Naive thymus-derived CD4-positive, alpha-beta T cell (primary cell): ENCODE measurements at regions not wholly inside any gene's neighbourhood (a gene's known extent, or its start where the extent isn't known, plus 50 kb on each side); places are given as distances from the start of the nearest gene placed in this dataset.
A peak's percentile ranks its signal among the peaks of the same experiment; 100 is the strongest.

Source experiments
- ATAC-seq: fragments of 150-1000 bp; cut with Tn5 transposase; 2 replicates; pipeline ENCODE4 v1.10.0; 2021; ENCODE audit warnings: mild to moderate bottlenecking, moderate library complexity
- CTCF ChIA-PET: fragments of 350-600 bp; sonication (Branson Sonifier 250); formaldehyde crosslinking; loops from one replicate; lab custom pipeline; 2021; ENCODE audit warnings: antibody characterized with exemption; lab: Charles Lee
- POLR2A ChIA-PET: fragments of 350-600 bp; sonication (Branson Sonifier 250); formaldehyde crosslinking; loops from one replicate; lab custom pipeline; 2021; ENCODE audit warnings: antibody characterized with exemption, inconsistent platforms; lab: Charles Lee
- DNase-seq, 9 donors: peaks; one replicate each; pipeline versions ENCODE4 v3.0.0 to v3.0.0-alpha.2; 2020 to 2022; ENCODE audit warnings: mixed read lengths in 1 of 9
- H3K27ac ChIP-seq: one replicate; pipeline ENCODE4 v1.7.0; 2013; ENCODE audit warnings: mild to moderate bottlenecking, low read depth, low read length, moderate library complexity
- H3K27me3 ChIP-seq, 2 donors: one replicate each; pipeline ENCODE4 v1.7.0; 2013; ENCODE audit warnings: low read length in 2 of 2, mild to moderate bottlenecking in 2 of 2, moderate library complexity in 2 of 2; ENCODE audit not compliant: control insufficient read depth in 2 of 2, insufficient read depth in 2 of 2
- H3K36me3 ChIP-seq, 3 experiments: 1 replicate in 2 of 3; 2 replicates in 1 of 3; pipeline ENCODE4 v1.7.0; 2013; ENCODE audit warnings: low read length in 3 of 3, mild to moderate bottlenecking in 3 of 3, moderate library complexity in 1 of 3; ENCODE audit not compliant: insufficient read depth in 3 of 3, control insufficient read depth in 2 of 3
- H3K4me1 ChIP-seq, 2 donors: one replicate each; pipeline ENCODE4 v1.7.0; 2013; ENCODE audit warnings: low read length in 2 of 2, mild to moderate bottlenecking in 2 of 2, moderate library complexity in 1 of 2; ENCODE audit not compliant: control insufficient read depth in 2 of 2, insufficient read depth in 2 of 2
- H3K4me3 ChIP-seq: 2 replicates; pipeline ENCODE4 v1.7.0; 2013; ENCODE audit warnings: mild to moderate bottlenecking, low read length
- H3K9me3 ChIP-seq, 3 experiments: 1 replicate in 2 of 3; 2 replicates in 1 of 3; pipeline ENCODE4 v1.7.0; 2013; ENCODE audit warnings: low read length in 3 of 3; ENCODE audit not compliant: control insufficient read depth in 2 of 3
- H3K27ac Mint-ChIP-seq, 9 donors: one replicate each; pipeline ENCODE4 v1.8.0; 2020 to 2022; ENCODE audit warnings: mixed read lengths in 9 of 9, mild to moderate bottlenecking in 8 of 9, moderate library complexity in 5 of 9, inconsistent platforms in 2 of 9
- H3K27me3 Mint-ChIP-seq, 5 donors: one replicate each; pipeline ENCODE4 v1.8.0; 2021 to 2022; ENCODE audit warnings: mixed read lengths in 5 of 5, mild to moderate bottlenecking in 1 of 5
- H3K36me3 Mint-ChIP-seq, 5 donors: one replicate each; pipeline ENCODE4 v1.8.0; 2020 to 2022; ENCODE audit warnings: mixed read lengths in 5 of 5, mild to moderate bottlenecking in 3 of 5, inconsistent platforms in 1 of 5
- H3K4me1 Mint-ChIP-seq, 7 donors: one replicate each; pipeline ENCODE4 v1.8.0; 2020 to 2022; ENCODE audit warnings: mixed read lengths in 7 of 7, mild to moderate bottlenecking in 3 of 7, inconsistent platforms in 1 of 7
- H3K4me3 Mint-ChIP-seq, 10 donors: one replicate each; pipeline ENCODE4 v1.8.0; 2020 to 2022; ENCODE audit warnings: mild to moderate bottlenecking in 10 of 10, mixed read lengths in 10 of 10, moderate library complexity in 6 of 10, inconsistent platforms in 2 of 10
- H3K9me3 Mint-ChIP-seq, 11 donors: one replicate each; pipeline ENCODE4 v1.8.0; 2020 to 2022; ENCODE audit warnings: mixed read lengths in 11 of 11, mild to moderate bottlenecking in 4 of 11, inconsistent platforms in 1 of 11, moderate library complexity in 1 of 11
- intact Hi-C, 2 donors: fragments of 100-400 bp; cut with micrococcal nuclease; formaldehyde crosslinking; loops; one replicate each; pipeline ENCODE4 v1.15.1; 2023

DNA sequence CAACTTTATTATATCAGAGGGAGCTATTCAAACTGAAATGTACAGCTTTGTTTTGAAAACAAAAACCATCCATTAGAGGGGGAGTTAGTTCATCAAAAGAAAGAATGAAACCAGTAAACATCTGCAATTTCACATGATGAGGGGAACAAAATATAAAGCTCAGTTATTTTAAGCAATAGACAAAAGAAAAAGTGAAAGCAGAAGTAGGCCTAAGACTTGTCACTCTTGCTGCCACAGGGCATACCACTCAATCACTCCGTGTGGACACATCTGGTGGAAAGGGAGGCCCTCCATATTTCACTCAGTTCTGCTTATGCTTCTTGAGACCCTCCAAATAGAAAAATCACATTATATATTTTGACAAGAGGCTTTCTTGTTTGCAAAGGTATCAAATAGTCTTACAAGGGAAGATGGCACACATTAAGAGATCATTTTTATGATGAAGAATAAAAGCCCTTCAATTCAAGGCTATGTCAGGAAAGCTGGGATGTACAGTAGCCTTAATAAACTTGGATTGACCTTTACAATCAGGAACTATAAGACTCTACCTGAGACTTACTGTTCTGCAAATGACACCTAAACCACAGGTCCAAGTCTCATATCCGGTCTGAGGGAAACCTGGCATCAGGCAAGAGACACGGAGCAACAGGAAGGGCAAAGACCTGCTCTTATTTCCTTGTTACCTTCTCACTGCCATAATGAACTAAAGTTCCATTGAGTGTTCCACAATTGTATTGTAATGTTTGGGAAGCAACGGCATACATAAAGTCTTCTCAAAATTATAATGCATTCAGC is 222.5 kb upstream of the GRIP1 start:
- H3K36me3 ChIP-seq = no peaks in the 10 kb centered on the region
- intact Hi-C loops = loop anchor here in 1 of 2 donors (1.0 to 5.0 kb wide), 4 partner anchors 8 to 541 kb away; partner anchors contain the start of gene CAND1
- peak; percentile 69 for ATAC-seq

DNA sequence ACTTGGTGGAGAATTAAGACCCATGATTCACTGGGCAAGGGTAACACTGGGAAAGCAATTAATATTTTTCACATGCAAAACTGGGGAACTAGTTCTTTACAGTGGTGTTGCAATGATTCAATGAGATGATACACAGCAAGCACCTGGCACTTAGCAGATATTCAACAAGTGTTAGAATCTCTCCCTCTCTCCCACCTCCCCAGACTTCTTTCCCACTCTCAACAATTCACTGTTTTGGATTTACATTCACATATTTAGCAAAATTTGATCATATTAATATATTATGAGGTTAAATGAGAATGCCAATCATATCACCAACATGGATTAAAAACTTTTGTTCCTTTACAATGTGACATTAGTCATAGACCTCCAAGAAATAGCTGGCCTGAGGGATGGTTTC is 223.1 kb upstream of the GRIP1 start:
- no peaks in the 10 kb centered on the region for H3K27me3 ChIP-seq
- peaks cover 0 to 20% of the 10 kb centered on the region in 2 donors for H3K4me1 ChIP-seq
- no peaks in the 10 kb centered on the region for H3K9me3 ChIP-seq
- H3K27ac ChIP-seq = no peak overlapping the region
- H3K27ac Mint-ChIP-seq = peak overlapping the region in 5 of 9 donors; percentile 34 to 73 (median 65)
- H3K4me3 ChIP-seq = no peak overlapping the region
- peaks cover 14 to 52% (median 47%) of the 10 kb centered on the region in 7 donors for H3K4me1 Mint-ChIP-seq
- DNase-seq = no peak
- H3K27me3 Mint-ChIP-seq = peaks cover 0 to 4% (median 0%) of the 10 kb centered on the region in 5 donors
- H3K36me3 ChIP-seq = no peaks in the 10 kb centered on the region
- CTCF ChIA-PET = interaction anchor here (1.7 kb wide), 1 partner anchor 320 kb away, joined by 4 read pairs; no protein-coding TSS in a partner anchor
- intact Hi-C loops = loop anchor here in 1 of 2 donors (5.0 kb wide), 2 partner anchors 165 to 540 kb away; no protein-coding TSS in a partner anchor
- POLR2A ChIA-PET = interaction anchor here (0.6 to 1.3 kb wide), 3 partner anchors 10 to 367 kb away, joined by 3 to 6 read pairs (median 5); partner anchors contain the start of gene CAND1
- H3K36me3 Mint-ChIP-seq = no peaks in the 10 kb centered on the region
- H3K4me3 Mint-ChIP-seq = peak overlapping the region in 1 of 10 donors; percentile 71
- ATAC-seq = no peak
- H3K9me3 Mint-ChIP-seq = no peaks in the 10 kb centered on the region

More for the DNA sequence above, 222.5 kb upstream of the GRIP1 start:
- Histone ChIP-seq H3K27ac (peak overlapping the region; percentile 44), H3K4me3 (no peak overlapping the region), H3K4me1 (peaks cover 0 to 20% of the 10 kb centered on the region in 2 donors), H3K9me3 (no peaks in the 10 kb centered on the region), H3K27me3 (no peaks in the 10 kb centered on the region)
- peaks cover 0 to 4% (median 0%) of the 10 kb centered on the region in 5 donors for H3K27me3 Mint-ChIP-seq
- H3K4me3 Mint-ChIP-seq = peak overlapping the region in 9 of 10 donors; percentile 14 to 78 (median 69)
- peak in 1 of 9 donors; percentile 4 for DNase-seq
- peak overlapping the region in 8 of 9 donors; percentile 34 to 84 (median 67) for H3K27ac Mint-ChIP-seq
- peaks cover 14 to 52% (median 47%) of the 10 kb centered on the region in 7 donors for H3K4me1 Mint-ChIP-seq
- H3K36me3 Mint-ChIP-seq = no peaks in the 10 kb centered on the region
- H3K9me3 Mint-ChIP-seq = no peaks in the 10 kb centered on the region
- POLR2A ChIA-PET = interaction anchor here (0.6 to 1.4 kb wide), 3 partner anchors 9 to 1141 kb away, joined by 3 to 7 read pairs (median 5); no protein-coding TSS in a partner anchor
- CTCF ChIA-PET = interaction anchor here (0.5 to 1.7 kb wide), 3 partner anchors 41 to 386 kb away, joined by 3 to 4 read pairs (median 3); no protein-coding TSS in a partner anchor

DNA sequence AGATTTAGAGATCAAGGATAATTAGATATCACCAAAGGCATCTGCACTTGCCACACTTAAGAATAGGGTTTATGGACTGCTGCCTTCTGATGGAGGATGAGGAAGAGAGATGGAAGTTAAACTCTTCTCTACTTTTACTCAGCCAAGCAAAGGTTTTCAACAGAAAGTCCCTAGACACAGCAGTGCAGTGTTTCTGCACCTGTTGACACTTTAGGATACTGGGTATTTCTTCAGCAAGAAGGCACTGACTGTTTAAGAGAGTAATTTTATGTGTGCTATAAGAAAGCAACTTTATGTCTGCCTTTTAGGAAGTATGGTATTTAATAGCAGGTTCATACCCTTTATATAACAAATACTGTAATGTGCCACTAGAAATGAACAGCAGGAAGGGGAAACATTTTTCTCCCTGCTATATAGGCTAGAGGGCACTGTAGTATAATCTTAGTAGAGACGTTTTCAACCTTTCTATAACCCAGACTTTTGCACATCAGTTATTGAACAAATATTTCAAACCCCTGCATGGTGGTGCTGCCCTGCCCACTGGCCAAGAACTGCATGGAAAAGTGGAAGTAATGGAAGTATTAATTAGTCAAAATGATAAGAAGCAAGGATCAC is 225.0 kb upstream of the GRIP1 start:
- intact Hi-C loops = loop anchor here in 1 of 2 donors (1.0 to 5.0 kb wide), 4 partner anchors 163 to 1038 kb away; no protein-coding TSS in a partner anchor
- Histone ChIP-seq H3K36me3 (no peaks in the 10 kb centered on the region), H3K27ac (no peak overlapping the region), H3K9me3 (no peaks in the 10 kb centered on the region), H3K4me3 (no peak overlapping the region), H3K4me1 (peaks cover 0 to 20% of the 10 kb centered on the region in 2 donors), H3K27me3 (no peaks in the 10 kb centered on the region)
- peak in 3 of 9 donors; percentile 17 to 39 (median 26) for DNase-seq
- peak; percentile 58 for ATAC-seq
- peak overlapping the region in 2 of 9 donors; percentile 2 to 23 for H3K27ac Mint-ChIP-seq
- ChIA-PET POLR2A (no interaction called here), CTCF (no interaction called here)
- H3K36me3 Mint-ChIP-seq = no peaks in the 10 kb centered on the region
- peak overlapping the region in 1 of 10 donors; percentile 1 for H3K4me3 Mint-ChIP-seq
- H3K9me3 Mint-ChIP-seq = no peaks in the 10 kb centered on the region
- peaks cover 0 to 4% (median 0%) of the 10 kb centered on the region in 5 donors for H3K27me3 Mint-ChIP-seq
- H3K4me1 Mint-ChIP-seq = peaks cover 14 to 47% (median 44%) of the 10 kb centered on the region in 7 donors

- Histone ChIP-seq H3K4me3 (no peak overlapping the region), H3K9me3 (no peaks in the 10 kb centered on the region), H3K27me3 (no peaks in the 10 kb centered on the region), H3K27ac (no peak overlapping the region), H3K36me3 (no peaks in the 10 kb centered on the region), H3K4me1 (peaks cover 0 to 25% of the 10 kb centered on the region in 2 donors)
- DNase-seq = no peak
- intact Hi-C loops = no loop called here
- Mint-ChIP-seq H3K27me3 (peaks cover 0 to 4% (median 0%) of the 10 kb centered on the region in 5 donors), H3K9me3 (peaks cover 0 to 5% (median 0%) of the 10 kb centered on the region in 11 donors), H3K4me3 (no peak overlapping the region), H3K27ac (no peak overlapping the region), H3K4me1 (peaks cover 17 to 36% (median 33%) of the 10 kb centered on the region in 7 donors), H3K36me3 (peaks cover 0 to 3% (median 0%) of the 10 kb centered on the region in 5 donors)
- ChIA-PET POLR2A (no interaction called here), CTCF (interaction anchor here (0.9 kb wide), 1 partner anchor 13 kb away, joined by 3 read pairs; no protein-coding TSS in a partner anchor)
- no peak for ATAC-seq
Observed at GRCh38 chr12:66905201-66905600, 226.3 kb upstream of the GRIP1 start.

GRCh38 chr12:66910366-66910974 is 231.6 kb upstream of the GRIP1 start:
- ATAC-seq = peak; percentile 45
- peaks cover 0 to 11% (median 2%) of the 10 kb centered on the region in 11 donors for H3K9me3 Mint-ChIP-seq
- peak overlapping the region in 3 of 9 donors; percentile 74 to 82 (median 78) for H3K27ac Mint-ChIP-seq
- ChIA-PET CTCF (interaction anchor here (0.6 to 1.0 kb wide), 2 partner anchors 50 to 361 kb away, joined by 3 read pairs; no protein-coding TSS in a partner anchor), POLR2A (interaction anchor here (0.6 to 1.4 kb wide), 3 partner anchors 22 to 377 kb away, joined by 3 to 4 read pairs (median 3); no protein-coding TSS in a partner anchor)
- H3K27ac ChIP-seq = peak overlapping the region; percentile 58
- peak overlapping the region in 8 of 10 donors; percentile 25 to 84 (median 70) for H3K4me3 Mint-ChIP-seq
- peaks cover 0 to 27% of the 10 kb centered on the region in 2 donors for H3K4me1 ChIP-seq
- H3K27me3 Mint-ChIP-seq = peaks cover 0 to 3% (median 0%) of the 10 kb centered on the region in 5 donors
- H3K4me1 Mint-ChIP-seq = peaks cover 3 to 14% (median 9%) of the 10 kb centered on the region in 7 donors
- H3K36me3 Mint-ChIP-seq = peaks cover 0 to 3% (median 0%) of the 10 kb centered on the region in 5 donors
- DNase-seq = peak in 4 of 9 donors; percentile 7 to 53 (median 38)
- no peaks in the 10 kb centered on the region for H3K36me3 ChIP-seq
- intact Hi-C loops = no loop called here
- H3K4me3 ChIP-seq = no peak overlapping the region
- H3K9me3 ChIP-seq = no peaks in the 10 kb centered on the region
- H3K27me3 ChIP-seq = no peaks in the 10 kb centered on the region
